Activated CD4-positive, alpha-beta T cell treated with anti-CD3 and anti-CD28 coated beads, Interleukin-2, amount 50 U/mL, for 16 hours (primary cell): ENCODE measurements at regions not wholly inside any gene's neighbourhood (a gene's known extent, or its start where the extent isn't known, plus 50 kb on each side); places are given as distances from the start of the nearest gene placed in this dataset.

Source experiments
- DNase-seq: peaks from one replicate; pipeline ENCODE4 v3.0.0-alpha.2; 2020

- no peak for DNase-seq
These were observed 186.9 kb upstream of the STARD13 start for GRCh38 chr13:33472446-33472845.

DNA sequence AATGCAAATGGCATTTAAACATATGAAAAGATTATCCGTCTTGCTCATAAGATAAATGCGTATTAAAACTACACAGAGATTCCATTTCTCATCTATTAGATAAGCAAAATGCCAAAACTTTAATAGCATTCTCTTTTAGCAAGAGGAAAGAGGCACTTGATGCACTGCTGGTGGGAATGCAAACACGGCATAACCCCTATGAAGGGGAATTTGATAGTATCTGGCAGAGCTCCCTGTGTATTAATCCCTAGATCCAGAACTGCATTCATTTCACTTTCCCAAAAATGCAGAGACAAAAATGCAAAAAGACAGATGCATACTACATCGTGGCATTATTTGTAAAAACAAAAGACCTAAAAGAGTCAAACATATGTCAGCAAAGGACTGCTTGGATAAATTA, 193.6 kb upstream of the STARD13 start:
- no peak for DNase-seq

DNA sequence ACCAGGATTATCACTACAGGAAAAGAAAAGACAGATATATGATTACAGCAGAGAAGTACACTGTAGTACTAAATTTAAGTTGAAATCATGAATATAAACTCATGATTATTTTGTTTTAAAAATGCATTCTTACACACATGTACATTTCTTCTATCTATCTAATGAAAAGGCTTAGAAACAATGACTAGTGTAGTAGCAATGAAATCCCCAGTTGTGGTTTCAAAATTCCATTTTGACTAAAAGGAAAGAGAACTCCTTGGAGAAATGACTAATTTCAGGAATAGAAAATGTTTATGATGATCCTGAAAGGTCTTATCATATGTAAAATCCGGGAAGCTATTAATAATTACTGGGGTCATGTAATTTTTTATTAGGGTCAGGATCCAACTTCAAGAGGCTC, 195.0 kb upstream of the STARD13 start:
- DNase-seq = no peak

DNA sequence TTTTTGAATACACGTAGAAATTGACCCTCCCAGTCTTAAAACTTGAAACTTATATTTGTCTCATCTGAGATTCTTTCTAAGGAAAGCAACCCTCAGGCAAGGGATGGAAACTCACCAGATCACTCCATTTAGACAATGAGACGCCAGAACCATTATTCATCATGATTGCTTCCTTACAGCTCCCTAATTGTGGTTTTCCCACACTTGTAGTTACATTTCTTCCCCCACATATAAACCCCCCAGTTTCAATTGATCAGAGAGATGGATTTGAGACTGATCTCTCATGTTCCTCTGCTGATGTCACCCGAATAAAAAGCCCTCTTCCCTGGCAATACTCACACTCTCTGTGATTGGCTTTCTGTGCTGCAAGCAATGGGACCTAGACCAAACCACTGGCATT, 197.9 kb upstream of the STARD13 start:
- DNase-seq = no peak

GRCh38 chr13:33485247-33485646, 199.7 kb upstream of the STARD13 start:
- DNase-seq = no peak

DNA sequence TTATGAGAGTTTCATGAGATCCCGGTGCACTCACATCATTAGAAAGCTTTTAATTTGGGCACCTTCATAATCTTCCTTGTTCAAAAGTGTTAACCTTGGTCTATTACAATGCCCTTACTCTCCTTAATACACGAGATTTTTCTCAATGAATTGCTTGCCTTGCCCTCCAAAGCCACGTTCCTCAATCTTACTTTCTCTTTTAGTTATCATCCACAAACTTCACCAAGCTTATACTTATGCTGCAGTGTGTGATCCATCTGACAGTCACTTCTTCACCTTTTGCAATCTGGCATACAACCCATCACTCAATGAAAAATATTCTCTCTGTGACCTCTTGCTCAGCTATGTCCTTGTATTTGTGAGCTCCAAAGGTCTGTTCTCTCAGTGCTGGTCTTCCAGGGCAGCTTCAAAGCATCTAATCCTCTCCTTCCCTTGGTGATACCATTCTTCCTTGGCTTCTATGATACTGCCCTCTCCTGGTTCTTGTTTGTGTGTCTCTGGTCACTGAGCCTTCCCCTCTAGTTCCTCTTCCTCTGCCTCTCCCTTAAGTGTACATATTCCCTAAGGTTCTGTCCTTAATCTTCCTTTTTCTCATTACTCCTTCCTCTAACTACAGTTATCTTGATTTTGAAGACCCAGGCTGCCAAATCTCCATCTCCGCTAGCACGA, 202.2 kb upstream of the STARD13 start:
- DNase-seq = no peak

- no peak for DNase-seq
These were observed 204.0 kb upstream of the STARD13 start for GRCh38 chr13:33489563-33489962.

GRCh38 chr13:33490461-33491327, 205.1 kb upstream of the STARD13 start:
- no peak for DNase-seq

GRCh38 chr13:33493672-33494365, 208.3 kb upstream of the STARD13 start:
- DNase-seq = no peak

DNA sequence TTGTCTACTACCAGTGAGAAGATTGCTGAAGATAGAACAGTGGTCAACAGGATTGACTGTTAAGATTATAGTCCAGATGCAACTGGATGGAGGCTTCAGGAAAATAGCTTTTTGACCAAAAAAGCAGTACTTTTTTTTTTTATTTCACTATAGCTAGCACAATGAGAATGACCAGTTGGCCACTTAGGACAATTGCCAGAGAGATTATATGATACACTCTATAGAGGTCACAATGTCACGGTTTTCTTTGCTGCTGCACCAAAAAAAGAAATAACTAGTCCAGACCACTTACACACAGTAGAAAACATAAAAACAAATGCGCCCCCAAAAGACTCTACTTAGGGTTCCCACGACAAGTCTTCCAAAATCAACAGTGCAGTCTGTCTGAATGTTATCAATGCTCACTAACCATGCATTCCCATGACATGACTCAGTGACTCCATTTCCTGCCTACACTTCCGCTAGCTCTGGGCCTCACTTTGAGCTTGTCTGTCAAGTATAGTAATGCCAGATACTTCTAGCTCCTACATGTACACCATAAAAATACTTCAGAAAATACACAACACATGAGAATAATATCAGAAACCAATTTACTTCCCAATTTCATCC, 209.1 kb upstream of the STARD13 start:
- no peak for DNase-seq

DNA sequence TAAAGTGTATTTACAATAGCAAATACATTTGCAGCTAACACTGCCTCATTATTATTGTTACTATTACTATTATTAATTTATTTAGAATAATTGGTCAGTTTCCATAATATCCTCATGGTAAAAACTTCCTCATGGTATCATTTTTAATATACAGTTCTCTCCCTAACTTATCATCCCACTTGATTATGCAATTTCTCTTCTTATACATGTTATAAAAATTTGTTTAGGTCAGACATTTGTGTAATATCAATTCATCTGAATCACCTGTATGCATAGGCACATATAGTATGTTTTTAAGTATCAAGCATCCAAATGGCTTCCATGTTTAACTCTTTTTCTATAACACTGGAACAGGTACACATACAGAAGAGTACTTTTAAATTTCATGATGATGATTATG, 210.8 kb upstream of the STARD13 start:
- no peak for DNase-seq

DNA sequence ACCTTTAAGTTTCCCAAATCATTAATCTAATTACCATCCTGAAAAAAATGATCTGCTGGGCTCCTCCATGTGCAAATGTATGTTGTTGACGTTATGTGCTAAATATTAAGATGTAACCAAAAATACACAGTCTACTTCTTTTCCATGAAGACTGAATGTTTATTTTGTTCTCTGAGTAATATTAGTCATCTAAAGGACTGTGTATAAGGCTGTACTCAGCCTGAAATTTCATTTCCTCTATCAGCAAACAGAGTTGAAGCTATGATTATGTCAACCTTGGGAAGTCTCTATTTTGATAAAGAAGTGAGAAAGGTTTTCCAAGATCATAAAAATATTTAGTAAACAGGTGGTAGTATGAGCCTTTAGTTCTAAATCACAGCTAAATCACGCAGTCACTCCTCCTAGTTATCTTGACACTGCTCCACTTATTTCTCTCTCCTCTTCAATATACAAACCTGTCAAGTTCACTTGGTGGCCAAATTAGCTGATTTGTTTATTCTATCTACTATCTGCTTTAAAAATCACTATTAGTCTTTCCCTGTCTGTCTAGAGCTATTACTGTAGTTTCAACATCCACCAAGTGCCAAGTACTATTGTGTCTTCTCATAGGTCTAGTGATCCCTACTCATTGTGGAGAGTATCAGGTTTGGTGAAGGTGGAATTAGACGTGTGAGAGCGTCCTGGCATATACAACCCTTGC, 211.7 kb upstream of the STARD13 start:
- DNase-seq = no peak

GRCh38 chr13:33508060-33508459, 222.5 kb upstream of the STARD13 start:
- no peak for DNase-seq

DNA sequence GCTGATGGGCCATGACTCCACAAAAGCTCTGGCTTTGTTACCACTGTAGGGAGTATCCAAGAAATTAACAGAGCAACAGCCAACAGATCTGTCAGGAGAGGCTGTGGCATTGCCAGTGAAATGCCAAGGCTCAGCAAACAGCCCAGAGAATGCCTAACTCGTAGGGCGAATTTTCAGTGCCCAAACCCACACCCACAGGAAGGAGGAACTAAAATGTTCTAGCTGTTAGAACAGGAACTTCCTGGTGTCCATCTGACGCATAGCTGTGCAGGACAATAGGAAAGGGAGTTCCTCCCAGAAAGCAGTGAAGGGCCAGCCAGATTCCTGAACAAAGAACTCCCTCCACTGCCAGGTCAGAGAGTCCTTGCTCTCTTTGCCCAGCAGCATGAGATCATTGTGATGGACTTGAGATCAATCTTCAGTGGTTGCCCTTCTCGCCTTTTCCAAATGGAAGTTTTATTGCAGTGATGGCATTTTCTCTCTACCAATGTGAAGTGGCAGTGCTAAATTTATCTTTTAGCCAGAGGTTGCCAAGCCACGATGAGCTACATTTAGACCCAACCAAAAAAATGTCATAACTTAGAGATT, 224.2 kb upstream of the STARD13 start:
- DNase-seq = no peak

- no peak for DNase-seq
These were observed 224.9 kb upstream of the STARD13 start for GRCh38 chr13:33510350-33510970.

- DNase-seq = no peak
These were observed 227.5 kb upstream of the STARD13 start for GRCh38 chr13:33512880-33513554.

GRCh38 chr13:33514362-33514761, 228.8 kb upstream of the STARD13 start:
- no peak for DNase-seq

DNA sequence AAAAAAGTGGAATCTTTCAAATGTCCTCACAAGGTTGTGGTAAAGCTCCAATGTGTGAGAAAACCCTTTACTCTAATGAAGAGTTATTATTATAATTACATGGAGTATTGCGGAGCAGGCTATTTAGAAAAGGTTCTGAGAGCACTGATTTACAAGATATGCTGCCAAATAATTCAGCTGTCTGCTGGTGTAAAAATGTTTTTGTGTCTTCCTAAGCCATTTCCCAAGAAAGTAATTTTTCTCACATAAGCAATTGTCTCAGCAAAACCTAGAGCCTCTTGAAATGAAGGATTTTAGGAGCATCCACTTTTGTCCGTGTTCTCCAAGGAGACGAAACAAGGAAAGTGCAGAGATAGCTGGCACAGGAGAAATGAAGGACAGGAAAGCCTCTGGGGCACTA, 229.6 kb upstream of the STARD13 start:
- DNase-seq = no peak

DNA sequence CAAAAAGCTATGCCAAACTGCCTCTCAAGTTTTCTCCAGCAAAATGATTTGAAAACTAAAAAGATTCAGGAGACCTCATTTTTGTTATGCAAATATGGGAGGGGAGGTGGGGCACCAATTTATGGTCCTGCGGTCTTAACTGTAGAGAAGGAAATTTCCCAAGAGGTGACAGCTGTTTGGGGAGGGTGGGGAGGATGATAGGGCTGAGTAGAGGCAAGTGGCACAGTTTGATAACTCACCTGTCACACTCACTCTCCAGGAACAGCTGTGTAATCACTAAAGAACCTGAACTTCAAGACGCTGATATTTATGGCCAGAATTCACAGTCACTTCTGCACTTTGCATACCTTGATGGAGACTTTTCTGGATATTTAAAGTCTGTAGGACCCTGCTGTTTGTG, 232.9 kb upstream of the STARD13 start:
- DNase-seq = no peak

- DNase-seq = no peak
These were observed 234.3 kb upstream of the STARD13 start for GRCh38 chr13:33519561-33520467.
